Stomach (tissue), 4 donors: ENCODE measurements at regions not wholly inside any gene's neighbourhood (a gene's known extent, or its start where the extent isn't known, plus 50 kb on each side); places are given as distances from the start of the nearest gene placed in this dataset.

ENCODE experiments used
- POLR2A ChIP-seq, 4 donors: fragments of 450-650 bp; IDR thresholded peaks; one replicate each; pipeline ENCODE4 v1.6.1; 2016; ENCODE audit warnings: antibody characterized with exemption in 4 of 4, control low read depth in 2 of 4, mild to moderate bottlenecking in 1 of 4, moderate library complexity in 1 of 4
- POLR2AphosphoS5 ChIP-seq, 3 donors: sonication (generic); formaldehyde crosslinking; IDR thresholded peaks; one replicate each; pipeline ENCODE4 v1.6.1; 2016; ENCODE audit warnings: antibody characterized with exemption in 3 of 3
- TF ChIP-seq, protein P1 (sequence below), 7 experiments: fragments of 450-650 bp in 4 of 7; fragments of 200-600 bp in 3 of 7; sonication (generic) in 3 of 7; IDR thresholded peaks; one replicate each; pipeline ENCODE4 v1.5.1; 2016 to 2019; ENCODE audit warnings: antibody characterized with exemption in 7 of 7, control low read depth in 2 of 7, mild to moderate bottlenecking in 1 of 7

DNA sequence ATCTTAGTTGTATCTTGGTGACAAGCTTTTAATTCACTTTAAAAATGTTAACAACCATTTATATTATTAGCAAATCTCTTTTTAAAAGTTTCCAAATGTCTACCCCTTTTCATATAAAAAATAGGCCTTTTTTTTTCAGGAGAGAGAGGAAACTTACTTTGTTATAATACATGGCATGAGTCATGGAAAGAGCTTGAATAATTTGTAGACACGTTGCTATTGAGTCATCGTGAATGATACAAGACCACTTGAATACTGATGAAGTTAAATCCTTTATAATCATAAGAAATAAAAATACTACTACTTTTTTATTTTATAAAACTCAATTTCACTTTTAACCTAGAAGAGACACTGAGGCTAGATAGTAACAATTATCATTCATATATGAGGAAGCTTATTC is 70.3 kb upstream of the BBX start:
- TF ChIP-seq, protein P1, sequence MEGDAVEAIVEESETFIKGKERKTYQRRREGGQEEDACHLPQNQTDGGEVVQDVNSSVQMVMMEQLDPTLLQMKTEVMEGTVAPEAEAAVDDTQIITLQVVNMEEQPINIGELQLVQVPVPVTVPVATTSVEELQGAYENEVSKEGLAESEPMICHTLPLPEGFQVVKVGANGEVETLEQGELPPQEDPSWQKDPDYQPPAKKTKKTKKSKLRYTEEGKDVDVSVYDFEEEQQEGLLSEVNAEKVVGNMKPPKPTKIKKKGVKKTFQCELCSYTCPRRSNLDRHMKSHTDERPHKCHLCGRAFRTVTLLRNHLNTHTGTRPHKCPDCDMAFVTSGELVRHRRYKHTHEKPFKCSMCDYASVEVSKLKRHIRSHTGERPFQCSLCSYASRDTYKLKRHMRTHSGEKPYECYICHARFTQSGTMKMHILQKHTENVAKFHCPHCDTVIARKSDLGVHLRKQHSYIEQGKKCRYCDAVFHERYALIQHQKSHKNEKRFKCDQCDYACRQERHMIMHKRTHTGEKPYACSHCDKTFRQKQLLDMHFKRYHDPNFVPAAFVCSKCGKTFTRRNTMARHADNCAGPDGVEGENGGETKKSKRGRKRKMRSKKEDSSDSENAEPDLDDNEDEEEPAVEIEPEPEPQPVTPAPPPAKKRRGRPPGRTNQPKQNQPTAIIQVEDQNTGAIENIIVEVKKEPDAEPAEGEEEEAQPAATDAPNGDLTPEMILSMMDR (IDR thresholded peaks at IDR 0.05), result no peak
- TF ChIP-seq POLR2AphosphoS5 (IDR thresholded peaks at IDR 0.05) (no peak), POLR2A (IDR thresholded peaks at IDR 0.05) (no peak)
